OCI-LY7 (cell line): ENCODE measurements at regions not wholly inside any gene's neighbourhood (a gene's known extent, or its start where the extent isn't known, plus 50 kb on each side); places are given as distances from the start of the nearest gene placed in this dataset.

ENCODE experiments used
- BruUV-seq: library from RNA; stranded (reverse); fragments of 400-500 nt; replicated peaks from 2 replicates; lab custom pipeline; 2021; lab: Mats Ljungman, UMichigan
- CTCF ChIA-PET: fragments of 300-600 bp; sonication (Branson Sonifier 250); formaldehyde crosslinking; loops from one replicate; lab custom pipeline; 2022; ENCODE audit warnings: antibody characterized with exemption; ENCODE audit not compliant: unreplicated experiment; lab: Charles Lee
- POLR2A ChIA-PET: fragments of 300-600 bp; sonication (Branson Sonifier 250); formaldehyde crosslinking; loops from one replicate; lab custom pipeline; 2022; ENCODE audit warnings: antibody characterized with exemption; lab: Charles Lee
- DNase-seq: peaks from one replicate; pipeline ENCODE4 v3.0.0-alpha.2; 2015; ENCODE audit warnings: low spot score
- H2AFZ ChIP-seq: fragments of 200-600 bp; sonication (generic), shearing (Covaris generic); 2 replicates; pipeline ENCODE4 v1.6.1; 2014; ENCODE audit warnings: mild to moderate bottlenecking, antibody characterized with exemption, low read length, moderate library complexity
- H3K27ac ChIP-seq: fragments of 200-600 bp; sonication (generic); 2 replicates; pipeline ENCODE4 v1.5.1; 2014; ENCODE audit warnings: mixed run types, low read depth, mild to moderate bottlenecking, moderate library complexity, low read length, inconsistent platforms; ENCODE audit not compliant: poor library complexity, severe bottlenecking
- H3K36me3 ChIP-seq: fragments of 200-600 bp; sonication (generic); 2 replicates; pipeline ENCODE4 v1.6.1; 2014; ENCODE audit warnings: mild to moderate bottlenecking, antibody characterized with exemption, low read length, moderate library complexity, mixed read lengths; ENCODE audit not compliant: insufficient read depth
- H3K4me1 ChIP-seq: fragments of 200-600 bp; sonication (generic); 2 replicates; pipeline ENCODE4 v1.5.1; 2014; ENCODE audit warnings: mild to moderate bottlenecking, low read length; ENCODE audit not compliant: insufficient read depth, poor library complexity, severe bottlenecking
- H3K4me2 ChIP-seq: fragments of 200-600 bp; sonication (generic); 2 replicates; pipeline ENCODE4 v1.6.1; 2014; ENCODE audit warnings: mild to moderate bottlenecking, low read length
- H3K4me3 ChIP-seq: fragments of 200-600 bp; sonication (generic); 2 replicates; pipeline ENCODE4 v1.5.1; 2014; ENCODE audit warnings: mild to moderate bottlenecking, low read depth, low read length; ENCODE audit not compliant: poor library complexity, severe bottlenecking
- H3K79me2 ChIP-seq: fragments of 200-600 bp; sonication (generic); 2 replicates; pipeline ENCODE4 v1.6.1; 2016; ENCODE audit warnings: low read depth, mild to moderate bottlenecking, low read length, moderate library complexity, mixed read lengths; ENCODE audit not compliant: insufficient read depth
- H3K9me2 ChIP-seq: fragments of 200-600 bp; sonication (generic); 2 replicates; pipeline ENCODE4 v1.6.1; 2016; ENCODE audit warnings: mild to moderate bottlenecking, low read length, mixed read lengths; ENCODE audit not compliant: insufficient read depth
- H3K9me3 ChIP-seq: fragments of 200-600 bp; sonication (generic); 2 replicates; pipeline ENCODE4 v1.6.1; 2014; ENCODE audit warnings: mild to moderate bottlenecking, mixed run types, low read length, mixed read lengths
- H4K20me1 ChIP-seq: fragments of 200-600 bp; sonication (generic); 2 replicates; pipeline ENCODE4 v1.6.1; 2014; ENCODE audit warnings: mild to moderate bottlenecking, antibody characterized with exemption, low read length, moderate library complexity, mixed read lengths; ENCODE audit not compliant: insufficient read depth
- EZH2phosphoT487 ChIP-seq: fragments of 200-600 bp; sonication (generic); IDR thresholded peaks from 2 replicates; pipeline ENCODE4 v1.6.1; 2018; ENCODE audit warnings: low read depth, borderline replicate concordance, mild to moderate bottlenecking, mixed run types, antibody characterized with exemption, low read length, moderate library complexity, mixed read lengths
- intact Hi-C: fragments of 100-400 bp; cut with micrococcal nuclease; formaldehyde crosslinking; loops from one replicate; pipeline ENCODE4 v1.10.0; 2022; ENCODE audit not compliant: unreplicated experiment
- TF ChIP-seq, protein P1 (sequence below): fragments of 200-600 bp; sonication (generic); conservative IDR thresholded peaks from 2 replicates; pipeline ENCODE4 v1.5.1; 2014; ENCODE audit warnings: mild to moderate bottlenecking, antibody characterized with exemption, low read length, moderate library complexity, mixed read lengths

DNA sequence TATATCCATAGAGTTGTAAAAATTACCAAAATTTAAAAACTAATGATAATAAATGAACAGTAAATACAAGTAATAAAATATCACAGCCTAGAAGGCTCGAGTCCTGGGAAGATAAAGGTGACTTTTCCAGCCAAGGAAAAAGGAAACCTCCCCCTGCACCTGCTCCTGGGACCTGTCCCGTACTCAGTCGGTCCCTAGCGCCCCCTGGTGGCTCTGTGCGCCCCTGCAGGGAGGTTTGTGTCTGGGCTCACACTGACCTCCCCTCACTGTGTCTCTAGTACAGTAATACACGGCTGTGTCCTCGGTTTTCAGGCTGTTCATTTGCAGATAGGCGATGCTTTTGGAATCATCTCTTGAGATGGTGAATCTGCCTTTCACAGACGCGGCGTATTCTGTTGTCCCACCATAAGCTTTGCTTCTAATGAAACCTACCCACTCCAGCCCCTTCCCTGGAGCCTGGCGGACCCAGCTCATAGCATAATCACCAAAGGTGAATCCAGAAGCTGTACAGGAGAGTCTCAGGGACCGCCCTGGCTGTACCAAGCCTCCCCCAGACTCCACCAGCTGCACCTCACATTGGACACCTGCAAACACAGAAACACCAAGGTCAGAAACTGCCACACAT lies 1030.4 kb downstream of the TMEM121 start:
- peak; percentile 66 for DNase-seq
- Histone ChIP-seq H3K27ac (no peak overlapping the region), H3K4me3 (no peak overlapping the region), H3K9me3 (no peaks in the 10 kb centered on the region), H4K20me1 (no peaks in the 10 kb centered on the region), H3K4me2 (no peak overlapping the region), H3K4me1 (no peaks in the 10 kb centered on the region), H3K36me3 (no peaks in the 10 kb centered on the region), H3K9me2 (no peaks in the 10 kb centered on the region), H2AFZ (no peak overlapping the region), H3K79me2 (no peaks in the 10 kb centered on the region)
- CTCF ChIA-PET, result no interaction called here
- TF ChIP-seq, protein P1, sequence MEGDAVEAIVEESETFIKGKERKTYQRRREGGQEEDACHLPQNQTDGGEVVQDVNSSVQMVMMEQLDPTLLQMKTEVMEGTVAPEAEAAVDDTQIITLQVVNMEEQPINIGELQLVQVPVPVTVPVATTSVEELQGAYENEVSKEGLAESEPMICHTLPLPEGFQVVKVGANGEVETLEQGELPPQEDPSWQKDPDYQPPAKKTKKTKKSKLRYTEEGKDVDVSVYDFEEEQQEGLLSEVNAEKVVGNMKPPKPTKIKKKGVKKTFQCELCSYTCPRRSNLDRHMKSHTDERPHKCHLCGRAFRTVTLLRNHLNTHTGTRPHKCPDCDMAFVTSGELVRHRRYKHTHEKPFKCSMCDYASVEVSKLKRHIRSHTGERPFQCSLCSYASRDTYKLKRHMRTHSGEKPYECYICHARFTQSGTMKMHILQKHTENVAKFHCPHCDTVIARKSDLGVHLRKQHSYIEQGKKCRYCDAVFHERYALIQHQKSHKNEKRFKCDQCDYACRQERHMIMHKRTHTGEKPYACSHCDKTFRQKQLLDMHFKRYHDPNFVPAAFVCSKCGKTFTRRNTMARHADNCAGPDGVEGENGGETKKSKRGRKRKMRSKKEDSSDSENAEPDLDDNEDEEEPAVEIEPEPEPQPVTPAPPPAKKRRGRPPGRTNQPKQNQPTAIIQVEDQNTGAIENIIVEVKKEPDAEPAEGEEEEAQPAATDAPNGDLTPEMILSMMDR, result peak; percentile 78
- TF ChIP-seq EZH2phosphoT487, result no peak
- BruUV-seq, result no TSS peak
- intact Hi-C loops, result no loop called here
- POLR2A ChIA-PET, result interaction anchor here (0.8 kb wide), 1 partner anchor 12 kb away, joined by 3 read pairs; no protein-coding TSS in a partner anchor

DNA sequence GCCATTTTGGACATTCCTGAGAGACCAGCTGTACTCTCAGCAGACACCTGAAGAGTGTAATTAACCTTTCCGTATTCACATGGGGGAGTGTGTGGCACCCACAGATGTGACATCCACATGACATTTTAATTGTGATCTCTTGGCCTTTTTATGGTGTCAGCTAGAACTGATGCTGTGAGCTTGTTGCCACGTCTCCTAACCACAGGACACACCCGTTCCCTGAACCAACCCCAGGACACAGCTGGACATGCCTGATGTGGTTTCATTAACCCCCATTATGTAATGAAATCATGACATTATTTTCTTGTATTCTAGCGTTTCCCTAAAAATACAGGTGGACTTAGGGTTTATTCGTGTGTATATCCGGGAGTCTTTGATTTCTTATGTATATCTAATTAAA lies 1036.1 kb downstream of the TMEM121 start:
- Histone ChIP-seq H3K27ac (no peak overlapping the region), H3K79me2 (no peaks in the 10 kb centered on the region), H3K9me2 (no peaks in the 10 kb centered on the region), H3K9me3 (no peaks in the 10 kb centered on the region), H3K4me2 (no peak overlapping the region), H3K4me3 (no peak overlapping the region), H3K36me3 (no peaks in the 10 kb centered on the region), H4K20me1 (no peaks in the 10 kb centered on the region), H2AFZ (no peak overlapping the region), H3K4me1 (no peaks in the 10 kb centered on the region)
- intact Hi-C loops, result no loop called here
- DNase-seq, result no peak
- CTCF ChIA-PET, result no interaction called here
- TF ChIP-seq, protein P1, result no peak
- no peak for TF ChIP-seq EZH2phosphoT487
- BruUV-seq, result no TSS peak
- POLR2A ChIA-PET, result no interaction called here

DNA sequence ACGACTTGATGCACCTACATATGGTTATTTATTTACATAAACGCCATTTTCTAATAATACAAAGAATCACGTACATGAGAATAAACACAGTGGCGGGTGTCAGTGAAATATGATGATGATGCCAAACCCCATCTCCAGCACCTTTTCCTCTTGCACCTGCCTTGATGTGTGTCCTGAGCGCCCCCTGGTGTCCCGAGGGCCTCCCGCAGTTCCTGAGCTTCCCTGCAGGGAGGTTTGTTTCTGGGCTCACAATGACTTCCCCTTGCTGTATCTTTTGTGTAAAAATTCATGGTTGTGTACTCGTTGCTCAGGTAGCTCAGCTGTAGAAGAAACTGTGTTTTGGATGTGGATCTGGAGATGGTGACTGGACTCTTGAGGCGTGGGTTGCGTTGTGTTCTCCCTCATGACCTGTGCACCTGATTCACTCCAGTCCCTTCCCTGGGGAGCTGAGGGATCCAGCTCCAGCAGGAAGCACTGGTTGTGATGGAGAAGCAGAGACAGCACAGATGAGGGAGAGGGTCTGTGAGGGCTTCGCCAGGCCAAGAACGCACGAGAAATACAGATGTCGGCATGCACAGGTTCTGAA lies 1037.8 kb downstream of the TMEM121 start:
- Histone ChIP-seq H3K4me1 (no peaks in the 10 kb centered on the region), H2AFZ (no peak overlapping the region), H3K27ac (no peak overlapping the region), H3K4me2 (no peak overlapping the region), H3K9me2 (no peaks in the 10 kb centered on the region), H3K36me3 (no peaks in the 10 kb centered on the region), H4K20me1 (no peaks in the 10 kb centered on the region), H3K79me2 (no peaks in the 10 kb centered on the region), H3K9me3 (no peaks in the 10 kb centered on the region), H3K4me3 (no peak overlapping the region)
- intact Hi-C loops, result no loop called here
- DNase-seq, result peak; percentile 58
- CTCF ChIA-PET, result no interaction called here
- TF ChIP-seq EZH2phosphoT487, result no peak
- TF ChIP-seq, protein P1, result peak; percentile 76
- POLR2A ChIA-PET, result no interaction called here
- BruUV-seq, result no TSS peak
